ENCODE measurements at regions not wholly inside any gene's neighbourhood (a gene's known extent, or its start where the extent isn't known, plus 50 kb on each side); places are given as distances from the start of the nearest gene placed in this dataset.

DNA sequence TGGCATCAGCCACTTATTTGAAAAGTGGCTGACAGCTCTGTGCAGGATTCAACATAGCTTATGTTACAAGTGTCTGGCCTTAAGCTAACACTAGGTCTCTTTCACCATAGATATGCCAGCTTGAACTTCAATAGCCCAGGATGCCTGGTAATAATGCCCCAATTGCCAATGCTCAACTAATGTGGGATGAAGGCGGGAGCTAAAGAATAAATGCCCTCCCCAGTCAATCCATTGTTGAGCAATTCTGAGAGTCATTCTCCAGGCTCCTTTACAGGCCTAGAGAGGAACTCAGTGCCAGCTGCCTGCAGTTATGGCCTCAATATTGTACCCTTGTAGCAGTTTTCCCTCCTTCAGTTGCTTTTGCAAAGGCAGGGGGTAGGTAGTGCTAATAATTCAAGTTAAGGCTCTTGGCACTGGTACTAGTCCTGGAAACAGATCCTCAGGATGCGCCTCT, 460.2 kb downstream of the GABRG1 start:
- TF ChIP-seq, protein P1, sequence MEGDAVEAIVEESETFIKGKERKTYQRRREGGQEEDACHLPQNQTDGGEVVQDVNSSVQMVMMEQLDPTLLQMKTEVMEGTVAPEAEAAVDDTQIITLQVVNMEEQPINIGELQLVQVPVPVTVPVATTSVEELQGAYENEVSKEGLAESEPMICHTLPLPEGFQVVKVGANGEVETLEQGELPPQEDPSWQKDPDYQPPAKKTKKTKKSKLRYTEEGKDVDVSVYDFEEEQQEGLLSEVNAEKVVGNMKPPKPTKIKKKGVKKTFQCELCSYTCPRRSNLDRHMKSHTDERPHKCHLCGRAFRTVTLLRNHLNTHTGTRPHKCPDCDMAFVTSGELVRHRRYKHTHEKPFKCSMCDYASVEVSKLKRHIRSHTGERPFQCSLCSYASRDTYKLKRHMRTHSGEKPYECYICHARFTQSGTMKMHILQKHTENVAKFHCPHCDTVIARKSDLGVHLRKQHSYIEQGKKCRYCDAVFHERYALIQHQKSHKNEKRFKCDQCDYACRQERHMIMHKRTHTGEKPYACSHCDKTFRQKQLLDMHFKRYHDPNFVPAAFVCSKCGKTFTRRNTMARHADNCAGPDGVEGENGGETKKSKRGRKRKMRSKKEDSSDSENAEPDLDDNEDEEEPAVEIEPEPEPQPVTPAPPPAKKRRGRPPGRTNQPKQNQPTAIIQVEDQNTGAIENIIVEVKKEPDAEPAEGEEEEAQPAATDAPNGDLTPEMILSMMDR (IDR thresholded peaks at IDR 0.05; ENCODE audit: insufficient read depth, low read length): no peak
- TF ChIP-seq POLR2AphosphoS5 (IDR thresholded peaks at IDR 0.05; ENCODE audit: low read depth) (no peak), GABPA (IDR thresholded peaks at IDR 0.05; ENCODE audit: low read depth) (no peak)
- TF ChIP-seq, protein P2, sequence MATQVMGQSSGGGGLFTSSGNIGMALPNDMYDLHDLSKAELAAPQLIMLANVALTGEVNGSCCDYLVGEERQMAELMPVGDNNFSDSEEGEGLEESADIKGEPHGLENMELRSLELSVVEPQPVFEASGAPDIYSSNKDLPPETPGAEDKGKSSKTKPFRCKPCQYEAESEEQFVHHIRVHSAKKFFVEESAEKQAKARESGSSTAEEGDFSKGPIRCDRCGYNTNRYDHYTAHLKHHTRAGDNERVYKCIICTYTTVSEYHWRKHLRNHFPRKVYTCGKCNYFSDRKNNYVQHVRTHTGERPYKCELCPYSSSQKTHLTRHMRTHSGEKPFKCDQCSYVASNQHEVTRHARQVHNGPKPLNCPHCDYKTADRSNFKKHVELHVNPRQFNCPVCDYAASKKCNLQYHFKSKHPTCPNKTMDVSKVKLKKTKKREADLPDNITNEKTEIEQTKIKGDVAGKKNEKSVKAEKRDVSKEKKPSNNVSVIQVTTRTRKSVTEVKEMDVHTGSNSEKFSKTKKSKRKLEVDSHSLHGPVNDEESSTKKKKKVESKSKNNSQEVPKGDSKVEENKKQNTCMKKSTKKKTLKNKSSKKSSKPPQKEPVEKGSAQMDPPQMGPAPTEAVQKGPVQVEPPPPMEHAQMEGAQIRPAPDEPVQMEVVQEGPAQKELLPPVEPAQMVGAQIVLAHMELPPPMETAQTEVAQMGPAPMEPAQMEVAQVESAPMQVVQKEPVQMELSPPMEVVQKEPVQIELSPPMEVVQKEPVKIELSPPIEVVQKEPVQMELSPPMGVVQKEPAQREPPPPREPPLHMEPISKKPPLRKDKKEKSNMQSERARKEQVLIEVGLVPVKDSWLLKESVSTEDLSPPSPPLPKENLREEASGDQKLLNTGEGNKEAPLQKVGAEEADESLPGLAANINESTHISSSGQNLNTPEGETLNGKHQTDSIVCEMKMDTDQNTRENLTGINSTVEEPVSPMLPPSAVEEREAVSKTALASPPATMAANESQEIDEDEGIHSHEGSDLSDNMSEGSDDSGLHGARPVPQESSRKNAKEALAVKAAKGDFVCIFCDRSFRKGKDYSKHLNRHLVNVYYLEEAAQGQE (IDR thresholded peaks at IDR 0.05; ENCODE audit: insufficient replicate concordance, low read depth): no peak
